GM10266 (cell line): ENCODE measurements at regions not wholly inside any gene's neighbourhood (a gene's known extent, or its start where the extent isn't known, plus 50 kb on each side); places are given as distances from the start of the nearest gene placed in this dataset.

Experiments
- DNase-seq: peaks from one replicate; pipeline ENCODE4 v3.0.0; 2012; ENCODE audit errors: extremely low spot score
- CTCF ChIP-seq: IDR thresholded peaks from 2 replicates; pipeline ENCODE4 v1.5.1; 2012; ENCODE audit warnings: mild to moderate bottlenecking, low read depth; ENCODE audit not compliant: control insufficient read depth, insufficient read depth; ENCODE audit errors: missing control alignments

GRCh38 chr2:234733093-234733489 is 218.7 kb upstream of the SH3BP4 start:
- no peak for DNase-seq
- no peak for TF ChIP-seq CTCF

- no peak for TF ChIP-seq CTCF
- no peak for DNase-seq
Measured at GRCh38 chr2:234732404-234733092, 219.3 kb upstream of the SH3BP4 start.

DNA sequence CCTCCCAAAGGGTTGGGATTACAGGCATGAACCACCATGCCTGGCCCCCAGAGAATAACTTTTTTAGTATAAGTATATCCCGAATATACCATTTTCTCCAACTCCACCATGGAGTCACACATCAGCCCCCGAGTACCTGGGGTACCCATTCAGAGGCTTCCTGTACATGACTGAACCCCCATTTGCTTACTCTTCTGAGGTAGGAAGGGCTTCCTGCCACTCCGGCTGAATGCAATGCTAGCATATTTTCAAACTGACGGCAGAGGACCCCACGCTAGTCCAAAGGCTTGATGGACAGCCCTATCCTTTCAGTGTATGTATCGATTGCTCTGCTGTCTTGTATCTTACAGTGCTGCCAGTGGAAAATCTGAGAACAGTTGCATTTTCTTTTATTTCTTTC is 220.6 kb upstream of the SH3BP4 start:
- TF ChIP-seq CTCF = no peak
- DNase-seq = no peak

DNA sequence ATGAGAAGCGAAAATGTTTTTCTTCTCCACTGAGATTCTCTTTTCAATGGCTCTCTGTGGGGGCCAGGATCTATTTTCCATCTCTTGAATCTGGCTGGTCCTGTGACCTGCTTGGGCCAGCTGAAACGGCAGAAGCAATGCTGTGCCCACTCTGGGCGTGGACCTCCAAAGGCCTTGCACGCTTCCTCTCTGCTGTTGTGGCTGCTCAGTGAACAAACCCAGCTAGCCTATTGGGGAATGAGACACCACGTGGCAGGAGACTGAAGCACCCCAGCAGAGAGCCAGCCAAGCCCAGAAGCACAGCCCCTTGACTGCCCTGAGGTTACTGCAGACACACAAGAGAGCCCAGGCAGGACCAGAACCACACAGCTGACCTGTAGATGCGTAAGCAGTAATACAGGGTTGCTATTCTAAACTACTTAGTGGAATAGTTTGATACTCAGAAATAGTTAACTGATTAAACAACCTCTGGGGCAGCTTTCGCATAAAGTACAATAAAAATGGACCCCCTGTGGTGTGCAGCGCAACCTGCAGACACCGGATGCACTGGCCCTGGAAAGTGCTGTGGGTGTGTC is 221.7 kb upstream of the SH3BP4 start:
- no peak for TF ChIP-seq CTCF
- no peak for DNase-seq

GRCh38 chr2:234725528-234726264 is 226.1 kb upstream of the SH3BP4 start:
- no peak for DNase-seq
- no peak for TF ChIP-seq CTCF

GRCh38 chr2:234724850-234725249 is 227.0 kb upstream of the SH3BP4 start:
- no peak for DNase-seq
- no peak for TF ChIP-seq CTCF

DNA sequence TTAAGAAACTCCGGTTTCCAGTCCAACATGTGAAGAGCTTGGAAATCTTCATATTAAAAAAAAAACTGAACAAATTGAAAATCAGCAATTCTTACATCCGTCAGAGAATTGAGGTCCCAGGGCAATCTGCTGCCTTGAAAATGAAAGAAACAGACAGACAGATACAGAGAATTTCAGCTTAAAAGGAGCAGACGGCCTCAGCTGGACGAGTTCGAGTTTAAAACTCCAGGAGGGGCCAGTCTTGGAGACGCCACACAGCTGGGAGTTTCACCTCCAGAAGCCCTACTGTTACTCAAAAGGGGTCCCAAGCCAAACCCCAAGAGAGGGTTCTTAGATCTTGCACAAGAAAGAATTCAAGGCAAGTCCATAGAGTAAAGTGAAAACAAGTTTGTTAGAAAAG is 226.5 kb upstream of the ARL4C start:
- no peak for TF ChIP-seq CTCF
- DNase-seq = no peak
